Lung (tissue), 11 donors: ENCODE measurements at regions not wholly inside any gene's neighbourhood (a gene's known extent, or its start where the extent isn't known, plus 50 kb on each side); places are given as distances from the start of the nearest gene placed in this dataset.

Experiments
- ATAC-seq: fragments of 200-7000 bp; cut with Tn5 transposase; one replicate; pipeline ENCODE4 v1.9.1; 2020; ENCODE audit warnings: moderate number of reproducible peaks; ENCODE audit not compliant: insufficient read depth, low FRiP score
- DNase-seq, 3 donors: peaks; one replicate each; pipeline ENCODE4 v3.0.0-alpha.2; 2013 to 2017
- H3K27ac ChIP-seq, 2 donors: one replicate each; pipeline ENCODE4 v1.5.1; 2013; ENCODE audit warnings: mild to moderate bottlenecking in 2 of 2, moderate library complexity in 2 of 2, control low read depth in 1 of 2, inconsistent platforms in 1 of 2, low read depth in 1 of 2, low read length in 1 of 2
- H3K27me3 ChIP-seq, 3 donors: one replicate each; pipeline ENCODE4 v1.5.1; 2013; ENCODE audit warnings: low read length in 2 of 3; ENCODE audit not compliant: control insufficient read depth in 3 of 3, insufficient read depth in 3 of 3
- H3K36me3 ChIP-seq, 4 donors: one replicate each; pipeline ENCODE4 v1.5.1; 2013; ENCODE audit warnings: low read length in 4 of 4, mild to moderate bottlenecking in 1 of 4, moderate library complexity in 1 of 4; ENCODE audit not compliant: control insufficient read depth in 4 of 4, insufficient read depth in 4 of 4
- H3K4me1 ChIP-seq, 5 donors: one replicate each; pipeline ENCODE4 v1.5.1; 2013; ENCODE audit warnings: low read length in 5 of 5, mild to moderate bottlenecking in 2 of 5, moderate library complexity in 1 of 5; ENCODE audit not compliant: control insufficient read depth in 5 of 5, insufficient read depth in 5 of 5
- H3K4me3 ChIP-seq: one replicate; pipeline ENCODE4 v1.5.1; 2013; ENCODE audit warnings: mild to moderate bottlenecking, control low read depth, moderate library complexity
- H3K9ac ChIP-seq, 2 donors: one replicate each; pipeline ENCODE4 v1.5.1; 2013; ENCODE audit warnings: low read length in 2 of 2, control low read depth in 1 of 2; ENCODE audit not compliant: insufficient read depth in 1 of 2
- H3K9me3 ChIP-seq, 4 donors: one replicate each; pipeline ENCODE4 v1.5.1; 2013; ENCODE audit warnings: low read length in 3 of 4, mild to moderate bottlenecking in 1 of 4, moderate library complexity in 1 of 4; ENCODE audit not compliant: control insufficient read depth in 4 of 4, insufficient read depth in 3 of 4
- CTCF ChIP-seq: IDR thresholded peaks from 2 replicates; pipeline ENCODE4 v1.5.1; 2012; ENCODE audit warnings: mild to moderate bottlenecking; ENCODE audit errors: control extremely low read depth, extremely low read depth
- WGBS, 2 donors: extraction: QIAGEN DNeasy Blood & Tissue Kit; methylation state at CpG; one replicate each; pipeline ENCODE4 v1.1.7; 2013; 5-methylcytosine and 5-hydroxymethylcytosine counted together
- donor health status: control.
- donor health status: control.
- donor health status: Bipolar disorder and iron deficiency.
- donor health status: healthy.
- donor health status: DM: yes; HTN: yes; CAD: no.

- Histone ChIP-seq H3K4me1 (peaks cover 0 to 3% (median 0%) of the 10 kb centered on the region in 5 donors), H3K9me3 (no peaks in the 10 kb centered on the region), H3K36me3 (no peaks in the 10 kb centered on the region), H3K27ac (no peak overlapping the region), H3K27me3 (no peaks in the 10 kb centered on the region), H3K4me3 (no peak overlapping the region), H3K9ac (no peak overlapping the region)
- DNase-seq = no peak
- ATAC-seq = no peak
- WGBS, 2 donors = 84 to 85% methylated on average over 2 of the region's 2 CpGs
- TF ChIP-seq CTCF = no peak
Observed at GRCh38 chr10:10527861-10528562, 489.7 kb upstream of the CELF2 start.

GRCh38 chr10:10528563-10528910 lies 489.1 kb upstream of the CELF2 start:
- ATAC-seq (no peak), DNase-seq (no peak)
- Histone ChIP-seq H3K9ac (no peak overlapping the region), H3K27ac (no peak overlapping the region), H3K27me3 (no peaks in the 10 kb centered on the region), H3K4me3 (no peak overlapping the region), H3K9me3 (no peaks in the 10 kb centered on the region), H3K4me1 (peaks cover 0 to 3% (median 0%) of the 10 kb centered on the region in 5 donors), H3K36me3 (no peaks in the 10 kb centered on the region)
- no peak for TF ChIP-seq CTCF
- WGBS, 2 donors = 84 to 93% methylated on average over 3 of the region's 3 CpGs

GRCh38 chr10:10530313-10530712 lies 487.4 kb upstream of the CELF2 start:
- TF ChIP-seq CTCF = no peak
- no peaks in the 10 kb centered on the region for H3K36me3 ChIP-seq
- no peak overlapping the region for H3K9ac ChIP-seq
- H3K4me3 ChIP-seq = no peak overlapping the region
- 62 to 84% methylated on average over 3 of the region's 3 CpGs for WGBS, 2 donors
- no peaks in the 10 kb centered on the region for H3K9me3 ChIP-seq
- peak in 2 of 3 donors; percentile 46 to 59 for DNase-seq
- ATAC-seq = no peak
- peaks cover 0 to 3% (median 0%) of the 10 kb centered on the region in 5 donors for H3K4me1 ChIP-seq
- H3K27ac ChIP-seq = no peak overlapping the region
- no peaks in the 10 kb centered on the region for H3K27me3 ChIP-seq

DNA sequence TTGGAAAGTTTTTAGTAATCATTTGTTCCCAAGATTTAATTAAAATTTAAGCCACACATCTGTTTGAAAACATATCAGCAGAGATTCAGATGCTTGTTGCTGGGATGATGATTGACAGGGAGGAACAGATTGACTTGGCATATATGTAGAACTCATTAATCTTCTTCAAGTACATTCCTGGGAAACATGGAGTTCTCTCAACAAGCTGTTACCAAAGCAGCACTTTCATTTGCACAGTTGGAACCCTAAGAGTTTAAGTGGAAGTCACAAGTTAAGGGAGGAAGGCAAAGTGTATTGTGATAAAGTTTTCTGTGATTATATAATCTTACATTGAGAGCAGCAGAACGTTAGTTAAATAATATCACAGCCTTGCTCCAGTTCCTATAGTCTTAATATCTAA lies 485.4 kb upstream of the CELF2 start:
- Histone ChIP-seq H3K36me3 (no peaks in the 10 kb centered on the region), H3K4me1 (peaks cover 0 to 3% (median 0%) of the 10 kb centered on the region in 5 donors), H3K4me3 (no peak overlapping the region), H3K9me3 (no peaks in the 10 kb centered on the region), H3K9ac (no peak overlapping the region), H3K27me3 (no peaks in the 10 kb centered on the region), H3K27ac (no peak overlapping the region)
- no peak for TF ChIP-seq CTCF
- DNase-seq = no peak
- ATAC-seq = no peak
- WGBS, 2 donors = 35 to 76% methylated on average over 1 of the region's 1 CpG
